Adrenal gland (tissue), 5 donors: ENCODE measurements at regions not wholly inside any gene's neighbourhood (a gene's known extent, or its start where the extent isn't known, plus 50 kb on each side); places are given as distances from the start of the nearest gene placed in this dataset.

Experiments
- CTCF ChIP-seq, 6 experiments: fragments of 450-650 bp in 4 of 6; fragments of 200-600 bp in 2 of 6; sonication (generic) in 1 of 6; IDR thresholded peaks; 1 replicate in 5 of 6; 2 replicates in 1 of 6; pipeline versions ENCODE4 v1.5.1 to v1.8.0; 2016 to 2021; ENCODE audit warnings: antibody characterized with exemption in 6 of 6, mild to moderate bottlenecking in 2 of 6, moderate library complexity in 1 of 6
- POLR2A ChIP-seq, 2 donors: fragments of 450-650 bp; IDR thresholded peaks; one replicate each; pipeline ENCODE4 v1.6.1; 2017; ENCODE audit warnings: antibody characterized with exemption in 2 of 2, mild to moderate bottlenecking in 2 of 2, moderate library complexity in 1 of 2
- donor health status: DM: no; HTN: no; CAD: no.

- TF ChIP-seq CTCF (IDR thresholded peaks at IDR 0.05) (no peak), POLR2A (IDR thresholded peaks at IDR 0.05) (no peak)
Measured at GRCh38 chr7:119127706-119128105, 903.2 kb downstream of the ANKRD7 start.
